ENCODE measurements at regions not wholly inside any gene's neighbourhood (a gene's known extent, or its start where the extent isn't known, plus 50 kb on each side); places are given as distances from the start of the nearest gene placed in this dataset.

DNA sequence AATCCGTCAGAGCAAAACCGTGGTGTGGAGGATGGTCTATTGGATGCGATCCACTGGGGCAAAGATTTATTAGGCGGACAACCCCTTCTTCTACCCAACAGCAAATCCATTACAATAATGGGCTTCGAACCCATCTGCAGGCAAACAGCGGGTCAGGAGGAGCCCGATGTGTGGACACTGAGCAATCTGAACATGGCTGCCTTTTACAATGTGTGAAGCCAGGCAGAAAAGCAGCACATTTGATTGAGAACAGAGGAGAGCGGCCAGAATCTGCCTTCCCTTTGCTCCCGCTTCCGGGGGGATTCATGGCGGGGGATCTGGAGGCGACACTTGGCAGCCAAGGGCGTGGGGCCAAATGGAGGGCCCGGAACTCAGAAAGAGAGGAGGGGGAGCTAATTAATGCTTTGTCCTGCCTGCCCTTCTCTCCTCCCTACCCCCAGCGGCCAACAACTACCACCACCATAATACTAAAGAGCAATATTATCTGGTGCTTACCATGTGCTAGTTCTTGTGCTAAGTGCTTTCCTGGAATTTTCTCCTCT, 133.0 kb downstream of the EMX2 start:
- Histone ChIP-seq H3K4me3 (ENCODE audit: low read depth, low read length, poor library complexity, severe bottlenecking) (no peak overlapping the region), H3K27me3 (replicated peaks; ENCODE audit: insufficient read depth, low read depth, low read length, poor library complexity) (peaks cover 21% of the 10 kb centered on the region), H3K36me3 (ENCODE audit: insufficient read depth, low read length, poor library complexity, severe bottlenecking) (no peaks in the 10 kb centered on the region), H3K4me1 (ENCODE audit: insufficient read depth, low read length, poor library complexity, severe bottlenecking) (no peaks in the 10 kb centered on the region), H3K9me3 (ENCODE audit: low read depth, low read length, poor library complexity, severe bottlenecking) (no peaks in the 10 kb centered on the region), H3K27ac (ENCODE audit: low read depth, low read length, poor library complexity, severe bottlenecking) (no peak overlapping the region)
- DNase-seq (ENCODE audit: low spot score): no peak
- no TSS peak for BruUV-seq (replicated peaks)
- intact Hi-C loops (cut with micrococcal nuclease; ENCODE audit: unreplicated experiment): no loop called here
- no peak for TF ChIP-seq EZH2 (IDR thresholded peaks at IDR 0.05; ENCODE audit: borderline replicate concordance, low read depth, low read length, poor library complexity, severe bottlenecking)
- TF ChIP-seq, protein P1, sequence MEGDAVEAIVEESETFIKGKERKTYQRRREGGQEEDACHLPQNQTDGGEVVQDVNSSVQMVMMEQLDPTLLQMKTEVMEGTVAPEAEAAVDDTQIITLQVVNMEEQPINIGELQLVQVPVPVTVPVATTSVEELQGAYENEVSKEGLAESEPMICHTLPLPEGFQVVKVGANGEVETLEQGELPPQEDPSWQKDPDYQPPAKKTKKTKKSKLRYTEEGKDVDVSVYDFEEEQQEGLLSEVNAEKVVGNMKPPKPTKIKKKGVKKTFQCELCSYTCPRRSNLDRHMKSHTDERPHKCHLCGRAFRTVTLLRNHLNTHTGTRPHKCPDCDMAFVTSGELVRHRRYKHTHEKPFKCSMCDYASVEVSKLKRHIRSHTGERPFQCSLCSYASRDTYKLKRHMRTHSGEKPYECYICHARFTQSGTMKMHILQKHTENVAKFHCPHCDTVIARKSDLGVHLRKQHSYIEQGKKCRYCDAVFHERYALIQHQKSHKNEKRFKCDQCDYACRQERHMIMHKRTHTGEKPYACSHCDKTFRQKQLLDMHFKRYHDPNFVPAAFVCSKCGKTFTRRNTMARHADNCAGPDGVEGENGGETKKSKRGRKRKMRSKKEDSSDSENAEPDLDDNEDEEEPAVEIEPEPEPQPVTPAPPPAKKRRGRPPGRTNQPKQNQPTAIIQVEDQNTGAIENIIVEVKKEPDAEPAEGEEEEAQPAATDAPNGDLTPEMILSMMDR (conservative IDR thresholded peaks at IDR 0.05; ENCODE audit: low read depth, low read length): no peak
- CTCF ChIA-PET: no interaction called here
- POLR2A ChIA-PET (ENCODE audit: low non-redundant PET): no interaction called here

DNA sequence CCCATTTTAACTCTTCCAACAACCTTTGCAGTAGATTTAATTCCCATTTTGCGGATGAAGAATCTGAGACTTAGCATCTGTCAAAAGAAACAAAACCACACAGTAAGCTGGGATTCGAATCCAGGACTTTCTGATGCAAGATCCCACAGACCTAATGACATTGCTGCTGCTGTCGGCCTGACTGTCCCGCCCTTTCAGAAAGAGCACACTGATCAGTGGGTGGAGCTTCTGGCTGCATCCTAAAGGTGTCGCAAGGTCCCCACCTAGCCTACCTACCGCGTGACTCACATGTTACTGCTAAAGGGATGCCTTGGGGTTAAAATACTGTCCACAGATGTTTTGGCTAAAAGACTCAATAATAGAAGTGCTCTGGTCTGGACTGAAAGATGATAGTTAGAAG, 134.7 kb downstream of the EMX2 start:
- POLR2A ChIA-PET (ENCODE audit: low non-redundant PET): no interaction called here
- no peak for DNase-seq (ENCODE audit: low spot score)
- BruUV-seq (replicated peaks): no TSS peak
- intact Hi-C loops (cut with micrococcal nuclease; ENCODE audit: unreplicated experiment): no loop called here
- CTCF ChIA-PET: no interaction called here
- Histone ChIP-seq H3K9me3 (ENCODE audit: low read depth, low read length, poor library complexity, severe bottlenecking) (no peaks in the 10 kb centered on the region), H3K27me3 (replicated peaks; ENCODE audit: insufficient read depth, low read depth, low read length, poor library complexity) (peaks cover 17% of the 10 kb centered on the region), H3K4me3 (ENCODE audit: low read depth, low read length, poor library complexity, severe bottlenecking) (no peak overlapping the region), H3K36me3 (ENCODE audit: insufficient read depth, low read length, poor library complexity, severe bottlenecking) (no peaks in the 10 kb centered on the region), H3K27ac (ENCODE audit: low read depth, low read length, poor library complexity, severe bottlenecking) (no peak overlapping the region), H3K4me1 (ENCODE audit: insufficient read depth, low read length, poor library complexity, severe bottlenecking) (no peaks in the 10 kb centered on the region)
- TF ChIP-seq, protein P1 (conservative IDR thresholded peaks at IDR 0.05; ENCODE audit: low read depth, low read length): no peak
- TF ChIP-seq EZH2 (IDR thresholded peaks at IDR 0.05; ENCODE audit: borderline replicate concordance, low read depth, low read length, poor library complexity, severe bottlenecking): no peak

DNA sequence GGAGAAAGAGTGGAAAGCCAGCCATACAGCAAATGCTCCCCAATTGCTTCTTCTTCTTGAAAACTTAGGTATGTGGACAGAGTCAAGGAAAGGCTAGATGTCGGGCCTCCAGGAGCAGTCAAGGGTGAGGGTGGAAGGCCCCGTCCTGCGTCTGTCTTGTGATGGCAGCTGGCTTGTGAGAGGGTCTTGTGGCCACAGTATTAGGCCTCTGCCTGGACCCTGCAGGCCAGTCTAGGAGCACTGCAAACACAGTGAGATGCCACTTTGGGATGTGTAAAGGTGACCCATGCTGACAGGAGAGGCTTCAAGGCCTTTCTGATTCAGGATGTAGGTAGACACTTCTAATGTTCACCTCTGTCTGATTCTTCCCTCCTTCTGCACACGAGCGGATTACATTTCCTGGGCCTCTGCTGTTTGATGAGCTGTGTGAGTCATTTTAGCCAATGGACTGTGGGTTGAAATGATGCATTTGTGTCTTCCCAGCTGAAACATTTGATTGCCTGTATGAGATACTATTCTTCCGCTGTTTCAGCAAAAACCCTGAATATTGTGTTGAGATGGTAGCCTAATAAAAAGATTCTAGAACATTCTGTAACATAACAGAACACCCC, 135.4 kb downstream of the EMX2 start:
- no peaks in the 10 kb centered on the region for H3K36me3 ChIP-seq (ENCODE audit: insufficient read depth, low read length, poor library complexity, severe bottlenecking)
- BruUV-seq (replicated peaks): no TSS peak
- no peaks in the 10 kb centered on the region for H3K4me1 ChIP-seq (ENCODE audit: insufficient read depth, low read length, poor library complexity, severe bottlenecking)
- intact Hi-C loops (cut with micrococcal nuclease; ENCODE audit: unreplicated experiment): no loop called here
- ChIA-PET POLR2A (ENCODE audit: low non-redundant PET) (no interaction called here), CTCF (no interaction called here)
- TF ChIP-seq EZH2 (IDR thresholded peaks at IDR 0.05; ENCODE audit: borderline replicate concordance, low read depth, low read length, poor library complexity, severe bottlenecking): no peak
- TF ChIP-seq, protein P1 (conservative IDR thresholded peaks at IDR 0.05; ENCODE audit: low read depth, low read length): no peak
- H3K27ac ChIP-seq (ENCODE audit: low read depth, low read length, poor library complexity, severe bottlenecking): no peak overlapping the region
- H3K27me3 ChIP-seq (replicated peaks; ENCODE audit: insufficient read depth, low read depth, low read length, poor library complexity): peaks cover 17% of the 10 kb centered on the region
- no peak for DNase-seq (ENCODE audit: low spot score)
- H3K4me3 ChIP-seq (ENCODE audit: low read depth, low read length, poor library complexity, severe bottlenecking): no peak overlapping the region
- H3K9me3 ChIP-seq (ENCODE audit: low read depth, low read length, poor library complexity, severe bottlenecking): no peaks in the 10 kb centered on the region

All from A673 (cell line).